ENCODE measurements at regions not wholly inside any gene's neighbourhood (a gene's known extent, or its start where the extent isn't known, plus 50 kb on each side); places are given as distances from the start of the nearest gene placed in this dataset.

DNA sequence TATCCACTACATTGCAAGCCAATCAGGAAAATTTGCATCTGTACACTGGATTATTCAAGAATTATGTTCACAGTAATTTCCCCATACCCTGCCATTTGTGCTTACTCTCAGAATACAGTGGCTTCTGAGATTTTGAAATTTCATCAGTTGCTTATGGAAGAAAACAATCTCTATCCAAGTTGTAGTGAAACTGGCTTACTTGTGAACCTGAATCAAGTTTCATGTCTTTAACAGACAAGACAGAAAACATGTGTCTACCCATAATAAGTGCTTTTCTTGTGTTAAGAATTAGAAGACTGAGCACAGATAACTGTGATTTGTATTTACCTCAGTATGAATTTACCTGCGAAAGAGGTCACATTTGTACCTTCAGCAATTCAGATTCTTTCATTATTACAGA is 672.7 kb upstream of the ADGRL2 start:
- TF ChIP-seq, protein P1, sequence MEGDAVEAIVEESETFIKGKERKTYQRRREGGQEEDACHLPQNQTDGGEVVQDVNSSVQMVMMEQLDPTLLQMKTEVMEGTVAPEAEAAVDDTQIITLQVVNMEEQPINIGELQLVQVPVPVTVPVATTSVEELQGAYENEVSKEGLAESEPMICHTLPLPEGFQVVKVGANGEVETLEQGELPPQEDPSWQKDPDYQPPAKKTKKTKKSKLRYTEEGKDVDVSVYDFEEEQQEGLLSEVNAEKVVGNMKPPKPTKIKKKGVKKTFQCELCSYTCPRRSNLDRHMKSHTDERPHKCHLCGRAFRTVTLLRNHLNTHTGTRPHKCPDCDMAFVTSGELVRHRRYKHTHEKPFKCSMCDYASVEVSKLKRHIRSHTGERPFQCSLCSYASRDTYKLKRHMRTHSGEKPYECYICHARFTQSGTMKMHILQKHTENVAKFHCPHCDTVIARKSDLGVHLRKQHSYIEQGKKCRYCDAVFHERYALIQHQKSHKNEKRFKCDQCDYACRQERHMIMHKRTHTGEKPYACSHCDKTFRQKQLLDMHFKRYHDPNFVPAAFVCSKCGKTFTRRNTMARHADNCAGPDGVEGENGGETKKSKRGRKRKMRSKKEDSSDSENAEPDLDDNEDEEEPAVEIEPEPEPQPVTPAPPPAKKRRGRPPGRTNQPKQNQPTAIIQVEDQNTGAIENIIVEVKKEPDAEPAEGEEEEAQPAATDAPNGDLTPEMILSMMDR (IDR thresholded peaks at IDR 0.05) = no peak
- TF ChIP-seq POLR2A (IDR thresholded peaks at IDR 0.05) = no peak

All from adrenal gland (tissue), 5 donors.